ENCODE measurements at regions not wholly inside any gene's neighbourhood (a gene's known extent, or its start where the extent isn't known, plus 50 kb on each side); places are given as distances from the start of the nearest gene placed in this dataset.

GRCh38 chr3:66103729-66104128 is 65.0 kb upstream of the MAGI1 start:
- peaks cover under 1 to 2% of the 10 kb centered on the region in 2 experiments for H3K27me3 ChIP-seq (ENCODE audit: control insufficient read depth in 2 of 2, insufficient read depth in 2 of 2, low read length in 2 of 2)
- H3K79me2 ChIP-seq (ENCODE audit: control insufficient read depth, insufficient read depth, low read length): no peaks in the 10 kb centered on the region
- no peak overlapping the region for H3K9ac ChIP-seq (replicated peaks; ENCODE audit: extremely low read depth, insufficient read depth, low read length)
- H4K20me1 ChIP-seq (replicated peaks; ENCODE audit: control insufficient read depth, extremely low read depth, insufficient read depth, low read length): no peaks in the 10 kb centered on the region
- peaks cover 18% of the 10 kb centered on the region for H3K4me1 ChIP-seq (ENCODE audit: control insufficient read depth, extremely low read depth, insufficient read depth, low read length)
- BruUV-seq (replicated peaks): no TSS peak
- no peak overlapping the region for H3K4me2 ChIP-seq (ENCODE audit: insufficient read depth, low read length)
- FAIRE-seq (no peak), DNase-seq (ENCODE audit: low read depth, low spot score) (no peak)
- H2AFZ ChIP-seq (ENCODE audit: low read depth, low read length): no peak overlapping the region
- no peaks in the 10 kb centered on the region for H3K36me3 ChIP-seq (ENCODE audit: control insufficient read depth in 2 of 2, extremely low read depth in 1 of 2, insufficient read depth in 2 of 2, low read length in 2 of 2)
- ChIA-PET CTCF (interaction anchor here (1.0 kb wide), 1 partner anchor 30 kb away, joined by 3 read pairs; no protein-coding TSS in a partner anchor), POLR2A (no interaction called here)
- H3K4me3 ChIP-seq (replicated peaks in 1 of 3; ENCODE audit: insufficient read depth in 1 of 3, low read depth in 1 of 3, low read length in 3 of 3): no peak overlapping the region
- TF ChIP-seq POLR2AphosphoS5 (IDR thresholded peaks at IDR 0.05; ENCODE audit: insufficient read depth, low read depth, low read length) (no peak), GATA2 (IDR thresholded peaks at IDR 0.05; ENCODE audit: insufficient read depth, insufficient read length, low read depth, low read length) (no peak)
- no peaks in the 10 kb centered on the region for H3K9me3 ChIP-seq (replicated peaks; ENCODE audit: control insufficient read depth, insufficient read depth, low read length)
- H3K9me1 ChIP-seq (replicated peaks; ENCODE audit: control insufficient read depth, extremely low read depth, insufficient read depth, low read length): no peaks in the 10 kb centered on the region
- intact Hi-C loops (cut with micrococcal nuclease): no loop called here
- no peak overlapping the region for H3K27ac ChIP-seq (ENCODE audit: insufficient read depth, low read depth, low read length)
- dilution Hi-C loops (cut with MboI; ENCODE audit: extremely low pct_ligation_motif_present, low sequenced_read_pairs): no loop called here

- no TSS peak for BruUV-seq (replicated peaks)
- no peak overlapping the region for H3K4me3 ChIP-seq (replicated peaks in 1 of 3; ENCODE audit: insufficient read depth in 1 of 3, low read depth in 1 of 3, low read length in 3 of 3)
- no peak overlapping the region for H3K27ac ChIP-seq (ENCODE audit: insufficient read depth, low read depth, low read length)
- peaks cover 13% of the 10 kb centered on the region for H3K4me1 ChIP-seq (ENCODE audit: control insufficient read depth, extremely low read depth, insufficient read depth, low read length)
- H3K9me1 ChIP-seq (replicated peaks; ENCODE audit: control insufficient read depth, extremely low read depth, insufficient read depth, low read length): no peaks in the 10 kb centered on the region
- no peak overlapping the region for H3K4me2 ChIP-seq (ENCODE audit: insufficient read depth, low read length)
- no peak overlapping the region for H3K9ac ChIP-seq (replicated peaks; ENCODE audit: extremely low read depth, insufficient read depth, low read length)
- H3K36me3 ChIP-seq (ENCODE audit: control insufficient read depth in 2 of 2, extremely low read depth in 1 of 2, insufficient read depth in 2 of 2, low read length in 2 of 2): no peaks in the 10 kb centered on the region
- FAIRE-seq: peak; percentile 69
- intact Hi-C loops (cut with micrococcal nuclease): no loop called here
- TF ChIP-seq GATA2 (IDR thresholded peaks at IDR 0.05; ENCODE audit: insufficient read depth, insufficient read length, low read depth, low read length) (no peak), JUN (IDR thresholded peaks at IDR 0.05; ENCODE audit: borderline replicate concordance, insufficient read depth, insufficient read length, low read depth) (peak; percentile 4)
- no peak overlapping the region for H2AFZ ChIP-seq (ENCODE audit: low read depth, low read length)
- CTCF ChIA-PET: no interaction called here
- no peaks in the 10 kb centered on the region for H3K79me2 ChIP-seq (ENCODE audit: control insufficient read depth, insufficient read depth, low read length)
- POLR2A ChIA-PET: no interaction called here
- dilution Hi-C loops (cut with MboI; ENCODE audit: extremely low pct_ligation_motif_present, low sequenced_read_pairs): no loop called here
- DNase-seq (ENCODE audit: low read depth, low spot score): peak; percentile 92
- no peaks in the 10 kb centered on the region for H3K9me3 ChIP-seq (replicated peaks; ENCODE audit: control insufficient read depth, insufficient read depth, low read length)
- no peaks in the 10 kb centered on the region for H4K20me1 ChIP-seq (replicated peaks; ENCODE audit: control insufficient read depth, extremely low read depth, insufficient read depth, low read length)
- peaks cover 4 to 8% of the 10 kb centered on the region in 2 experiments for H3K27me3 ChIP-seq (ENCODE audit: control insufficient read depth in 2 of 2, insufficient read depth in 2 of 2, low read length in 2 of 2)
These were observed 63.2 kb upstream of the MAGI1 start for GRCh38 chr3:66101901-66102300.
